MV-4-11 (cell line): ENCODE measurements at regions not wholly inside any gene's neighbourhood (a gene's known extent, or its start where the extent isn't known, plus 50 kb on each side); places are given as distances from the start of the nearest gene placed in this dataset.
"Not testable (repeated sequence)": the region's sequence is repeated elsewhere in the genome, so short reads cannot be mapped to it uniquely, and the experiment has no call there.

ENCODE experiments used
- DNase-seq: peaks from one replicate; lab custom pipeline; 2025; lab: John Stamatoyannopoulos, UW

GRCh38 chrX:84611843-84612636 lies 109.8 kb upstream of the HDX start:
- DNase-seq = no peak

DNA sequence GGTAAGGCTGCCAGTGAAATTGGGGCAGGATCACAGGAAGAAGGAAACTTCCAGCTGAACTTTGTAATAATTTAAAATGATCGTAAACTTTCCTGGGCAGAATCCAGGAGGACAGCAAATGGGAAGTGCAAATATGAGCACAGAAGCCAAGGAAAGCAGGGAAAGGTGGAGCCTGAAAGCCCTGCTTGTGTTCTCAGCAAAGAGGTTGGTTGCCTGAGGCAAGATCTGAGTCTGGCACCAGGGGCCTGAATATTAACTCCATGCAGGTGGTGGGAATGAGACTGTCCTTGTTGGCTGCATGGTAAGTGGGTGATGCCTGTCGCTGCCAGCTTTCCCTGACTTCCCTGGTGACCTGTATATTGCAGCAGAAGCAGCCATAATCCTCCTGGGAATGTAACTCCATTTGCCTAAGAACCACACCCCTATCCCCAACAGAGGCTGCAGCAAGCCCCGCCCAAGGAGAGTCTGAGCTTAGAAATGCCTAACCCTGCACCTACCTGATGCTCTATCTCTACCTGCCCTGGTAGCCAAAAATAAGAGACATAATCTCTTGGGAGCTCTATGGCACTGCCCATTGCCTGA lies 132.0 kb upstream of the HDX start:
- no peak for DNase-seq

DNA sequence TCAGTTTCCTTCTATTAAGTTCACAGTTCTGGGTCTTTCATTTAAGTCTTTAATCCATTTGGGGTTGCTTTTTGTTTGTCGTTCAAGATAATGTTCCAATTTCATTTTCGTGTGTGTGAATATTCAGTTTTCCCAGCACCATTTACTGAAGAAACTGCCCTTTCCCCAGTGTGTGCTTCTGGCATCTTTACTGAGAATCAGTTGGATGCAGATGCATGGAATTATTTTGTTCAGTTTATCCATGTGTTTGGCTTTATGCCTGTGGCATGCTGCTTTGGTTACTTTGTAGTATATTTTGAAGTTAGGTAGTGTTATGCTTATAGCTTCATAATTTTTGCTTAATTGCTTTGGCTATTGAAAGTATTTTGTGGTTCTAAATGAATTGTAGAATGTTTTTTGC lies 163.8 kb upstream of the HDX start:
- no peak for DNase-seq

- DNase-seq = no peak
Measured at GRCh38 chrX:84690228-84690627, 188.0 kb upstream of the HDX start.

- DNase-seq = no peak
Measured at GRCh38 chrX:84709987-84710386, 207.7 kb upstream of the HDX start.

- no peak for DNase-seq
Measured at GRCh38 chrX:84710611-84711010, 208.4 kb upstream of the HDX start.

GRCh38 chrX:84712621-84713020 lies 210.4 kb upstream of the HDX start:
- DNase-seq = no peak

DNA sequence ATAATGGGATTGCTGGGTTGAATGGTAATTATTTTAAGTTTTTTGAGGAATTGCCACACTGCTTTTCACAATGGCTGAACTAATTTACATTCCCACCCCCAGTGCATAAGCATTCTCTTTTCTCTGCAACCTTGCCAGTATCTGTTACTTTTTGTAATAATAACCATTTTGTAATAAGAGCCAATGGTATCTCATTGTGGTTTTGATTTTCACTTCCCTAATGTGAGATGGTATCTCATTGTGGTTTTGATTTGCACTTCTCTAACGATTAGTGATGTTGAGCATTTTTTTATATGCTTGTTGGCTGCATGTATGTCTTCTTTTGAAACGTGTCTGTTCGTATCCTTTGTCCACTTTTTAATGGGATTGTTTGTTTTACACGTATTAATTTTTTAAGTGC lies 213.1 kb upstream of the HDX start:
- peak; percentile 74 for DNase-seq

DNA sequence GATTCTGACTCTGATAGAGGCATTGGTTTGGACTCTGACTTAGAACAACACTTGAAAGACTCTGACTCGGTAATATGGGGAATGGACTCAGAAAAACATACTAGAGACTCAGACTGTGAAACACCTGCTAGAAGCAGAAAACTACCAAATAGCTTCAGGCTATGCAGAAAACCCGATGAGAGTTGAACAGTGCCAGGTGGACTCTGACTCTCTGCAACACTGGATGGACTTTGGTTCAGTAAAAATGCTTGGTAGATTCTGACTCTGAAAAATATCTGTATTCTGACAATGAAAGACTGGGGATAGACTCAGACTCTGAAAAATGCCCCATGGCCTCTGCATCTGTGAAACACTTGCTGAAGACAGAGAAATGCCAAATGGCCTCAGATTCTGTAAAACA lies 215.1 kb upstream of the HDX start:
- no peak for DNase-seq

DNA sequence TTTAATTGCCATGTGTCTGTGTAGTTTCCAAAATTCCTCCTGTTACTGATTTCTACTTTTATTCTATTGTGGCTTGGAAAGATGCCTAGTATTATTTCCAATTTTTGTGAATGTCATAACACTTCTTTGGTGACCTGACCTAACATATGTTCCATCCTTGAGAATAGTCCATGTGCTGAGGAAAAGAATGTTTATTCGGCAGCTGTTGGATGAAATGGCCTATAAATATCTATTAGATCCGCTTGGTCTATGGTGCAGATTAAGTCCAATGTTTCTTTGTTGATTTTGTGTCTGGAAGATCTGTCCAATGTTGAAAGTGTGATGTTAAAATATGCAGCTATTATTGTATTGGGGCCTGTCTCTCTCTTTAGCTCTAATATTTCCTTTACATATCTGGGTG lies 219.2 kb upstream of the HDX start:
- DNase-seq = no peak

GRCh38 chrX:84724576-84724975 lies 222.3 kb upstream of the HDX start:
- no peak for DNase-seq

- no peak for DNase-seq
Measured at GRCh38 chrX:84729408-84729807, 227.2 kb upstream of the HDX start.

- DNase-seq = peak; percentile 11
Measured at GRCh38 chrX:84729809-84730208, 227.6 kb upstream of the HDX start.

- no peak for DNase-seq
Measured at GRCh38 chrX:84735025-84735424, 232.8 kb upstream of the HDX start.

DNA sequence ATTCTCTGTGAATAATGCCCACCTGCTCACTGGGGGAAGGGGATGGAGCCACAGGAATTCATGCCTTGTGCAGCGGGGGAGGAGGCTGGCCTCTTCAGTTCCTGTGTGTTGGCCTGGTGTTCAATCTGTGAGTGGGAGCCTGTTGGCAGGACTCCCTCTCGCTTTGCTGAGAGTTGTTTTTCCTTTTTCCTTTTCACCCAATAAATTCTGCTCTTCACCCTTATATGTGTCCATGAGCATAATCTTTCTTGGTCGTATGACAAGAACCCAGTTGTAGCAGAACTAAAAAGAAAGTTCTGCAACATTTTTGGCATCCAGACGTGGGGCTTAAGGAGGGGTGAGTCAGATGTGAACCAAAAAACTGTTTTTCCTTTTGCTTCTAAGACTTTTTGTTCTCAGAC lies 235.2 kb upstream of the HDX start:
- DNase-seq = no peak

GRCh38 chrX:84747516-84747915 lies 245.3 kb upstream of the HDX start:
- DNase-seq = no peak

GRCh38 chrX:84748965-84749656 lies 246.9 kb upstream of the HDX start:
- no peak for DNase-seq

DNA sequence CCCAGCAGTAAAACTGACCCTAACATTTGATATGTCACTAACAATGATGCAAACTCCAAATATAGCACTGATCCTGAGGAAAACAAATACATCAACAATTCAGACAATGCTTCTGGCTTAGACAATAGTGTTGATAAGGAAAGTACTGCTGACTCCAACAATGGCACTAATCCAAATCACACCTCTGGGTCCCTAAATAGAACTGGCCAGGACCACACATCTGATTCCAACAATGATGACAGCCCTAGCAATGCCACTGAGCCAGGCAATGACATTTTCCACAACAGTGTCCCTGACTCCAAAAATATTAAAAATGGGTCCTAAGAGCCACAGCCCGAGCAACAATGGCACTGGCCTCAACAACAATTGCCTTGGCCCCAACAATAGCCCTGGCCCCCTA lies 243.1 kb upstream of the APOOL start:
- DNase-seq = no peak

- no peak for DNase-seq
Measured at GRCh38 chrX:84796321-84796720, 207.4 kb upstream of the APOOL start.

DNA sequence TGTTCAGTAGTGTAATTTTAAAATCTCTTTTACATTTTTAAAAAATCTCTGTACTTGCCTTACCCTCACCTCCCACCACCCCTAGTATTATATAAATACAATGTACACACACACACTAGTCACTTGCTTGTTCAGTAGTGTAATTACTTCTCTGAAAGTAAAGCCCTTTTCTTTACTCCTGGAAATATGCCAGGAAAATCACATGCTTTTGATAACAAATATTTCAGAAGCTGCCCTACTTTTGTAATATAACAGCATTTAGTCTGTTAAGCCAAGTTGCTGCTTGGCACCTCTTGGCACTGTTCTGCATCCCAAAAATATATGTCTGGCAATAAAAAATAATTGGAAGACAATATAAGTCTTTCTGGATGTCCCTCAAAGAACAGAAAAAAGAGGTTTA lies 172.8 kb upstream of the APOOL start:
- DNase-seq = no peak

- not testable (repeated sequence) for DNase-seq
Measured at GRCh38 chrX:84846541-84846940, 157.1 kb upstream of the APOOL start.

GRCh38 chrX:84851183-84851582 lies 152.5 kb upstream of the APOOL start:
- not testable (repeated sequence) for DNase-seq

DNA sequence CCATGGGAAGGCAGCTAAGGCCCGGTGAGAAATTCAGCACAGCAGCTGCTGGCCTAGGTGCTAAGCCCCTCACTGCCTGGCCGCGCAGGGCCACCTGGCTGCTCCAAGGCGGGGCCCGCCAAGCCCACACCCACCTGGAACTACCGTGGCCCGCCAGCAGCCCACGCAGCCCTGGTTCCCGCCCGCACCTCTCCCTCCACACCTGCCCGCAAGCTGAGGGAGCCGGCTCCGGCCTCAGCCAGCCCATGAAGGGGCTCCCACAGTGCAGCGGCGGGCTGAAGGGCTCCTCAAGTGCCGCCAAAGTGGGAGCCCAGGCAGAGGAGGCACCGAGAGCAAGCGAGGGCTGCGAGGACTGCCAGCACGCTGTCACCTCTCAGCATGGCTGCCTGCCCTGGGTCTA lies 146.9 kb upstream of the APOOL start:
- DNase-seq = not testable (repeated sequence)
